ENCODE measurements at regions not wholly inside any gene's neighbourhood (a gene's known extent, or its start where the extent isn't known, plus 50 kb on each side); places are given as distances from the start of the nearest gene placed in this dataset.

GRCh38 chr10:10855151-10855581 is 162.5 kb upstream of the CELF2 start:
- Mint-ChIP-seq H3K27ac (no peak overlapping the region), H3K36me3 (no peaks in the 10 kb centered on the region), H3K4me3 (no peak overlapping the region), H3K4me1 (peaks cover 12% of the 10 kb centered on the region), H3K9me3 (no peaks in the 10 kb centered on the region), H3K27me3 (peaks cover 17% of the 10 kb centered on the region)
- ATAC-seq: peak; percentile 90

GRCh38 chr10:10860455-10860976 is 157.2 kb upstream of the CELF2 start:
- Mint-ChIP-seq H3K27ac (no peak overlapping the region), H3K27me3 (no peaks in the 10 kb centered on the region), H3K4me3 (no peak overlapping the region), H3K36me3 (no peaks in the 10 kb centered on the region), H3K9me3 (no peaks in the 10 kb centered on the region), H3K4me1 (peaks cover under 1% of the 10 kb centered on the region)
- ATAC-seq: no peak

GRCh38 chr10:10865303-10865702 is 152.4 kb upstream of the CELF2 start:
- peaks cover 3% of the 10 kb centered on the region for H3K9me3 Mint-ChIP-seq
- H3K4me1 Mint-ChIP-seq: peaks cover under 1% of the 10 kb centered on the region
- no peak for ATAC-seq
- H3K27me3 Mint-ChIP-seq: peaks cover 11% of the 10 kb centered on the region
- H3K4me3 Mint-ChIP-seq: no peak overlapping the region
- no peak overlapping the region for H3K27ac Mint-ChIP-seq
- H3K36me3 Mint-ChIP-seq: no peaks in the 10 kb centered on the region

- Mint-ChIP-seq H3K4me3 (no peak overlapping the region), H3K4me1 (peaks cover 6% of the 10 kb centered on the region), H3K27ac (no peak overlapping the region), H3K27me3 (peaks cover 17% of the 10 kb centered on the region), H3K9me3 (peaks cover 3% of the 10 kb centered on the region), H3K36me3 (no peaks in the 10 kb centered on the region)
- ATAC-seq: no peak
Measured at GRCh38 chr10:10865913-10866312, 151.8 kb upstream of the CELF2 start.

- Mint-ChIP-seq H3K4me3 (no peak overlapping the region), H3K9me3 (peaks cover 3% of the 10 kb centered on the region), H3K27ac (no peak overlapping the region), H3K27me3 (peaks cover 46% of the 10 kb centered on the region), H3K4me1 (peaks cover 13% of the 10 kb centered on the region), H3K36me3 (no peaks in the 10 kb centered on the region)
- peak; percentile 74 for ATAC-seq
Measured at GRCh38 chr10:10869592-10869991, 148.1 kb upstream of the CELF2 start.

GRCh38 chr10:10870523-10871241 is 147.0 kb upstream of the CELF2 start:
- Mint-ChIP-seq H3K4me1 (peaks cover 13% of the 10 kb centered on the region), H3K9me3 (peaks cover 3% of the 10 kb centered on the region), H3K27me3 (peaks cover 47% of the 10 kb centered on the region), H3K36me3 (no peaks in the 10 kb centered on the region), H3K4me3 (peak overlapping the region; percentile 33), H3K27ac (peak overlapping the region; percentile 37)
- ATAC-seq: peak; percentile 67

GRCh38 chr10:10871352-10871751 is 146.3 kb upstream of the CELF2 start:
- no peak overlapping the region for H3K4me3 Mint-ChIP-seq
- H3K36me3 Mint-ChIP-seq: no peaks in the 10 kb centered on the region
- H3K27ac Mint-ChIP-seq: no peak overlapping the region
- peaks cover 3% of the 10 kb centered on the region for H3K9me3 Mint-ChIP-seq
- H3K27me3 Mint-ChIP-seq: peaks cover 54% of the 10 kb centered on the region
- H3K4me1 Mint-ChIP-seq: peaks cover 13% of the 10 kb centered on the region
- no peak for ATAC-seq

GRCh38 chr10:10872035-10872673 is 145.5 kb upstream of the CELF2 start:
- H3K4me1 Mint-ChIP-seq: peaks cover 13% of the 10 kb centered on the region
- no peak overlapping the region for H3K4me3 Mint-ChIP-seq
- H3K27me3 Mint-ChIP-seq: peaks cover 54% of the 10 kb centered on the region
- no peaks in the 10 kb centered on the region for H3K36me3 Mint-ChIP-seq
- H3K9me3 Mint-ChIP-seq: peaks cover 3% of the 10 kb centered on the region
- no peak overlapping the region for H3K27ac Mint-ChIP-seq
- no peak for ATAC-seq

- no peak for ATAC-seq
- no peak overlapping the region for H3K4me3 Mint-ChIP-seq
Measured at GRCh38 chr10:10872764-10873163, 144.9 kb upstream of the CELF2 start.

GRCh38 chr10:10873289-10873688 is 144.4 kb upstream of the CELF2 start:
- H3K4me3 Mint-ChIP-seq: no peak overlapping the region
- peaks cover 43% of the 10 kb centered on the region for H3K27me3 Mint-ChIP-seq
- H3K27ac Mint-ChIP-seq: no peak overlapping the region
- peaks cover 13% of the 10 kb centered on the region for H3K4me1 Mint-ChIP-seq
- no peaks in the 10 kb centered on the region for H3K36me3 Mint-ChIP-seq
- H3K9me3 Mint-ChIP-seq: peaks cover 3% of the 10 kb centered on the region
- no peak for ATAC-seq

More at GRCh38 chr10:10872764-10873163, 144.9 kb upstream of the CELF2 start:
- Mint-ChIP-seq H3K27ac (no peak overlapping the region), H3K27me3 (peaks cover 48% of the 10 kb centered on the region), H3K36me3 (no peaks in the 10 kb centered on the region), H3K9me3 (peaks cover 3% of the 10 kb centered on the region), H3K4me1 (peaks cover 13% of the 10 kb centered on the region)

GRCh38 chr10:10873915-10874314 is 143.8 kb upstream of the CELF2 start:
- H3K27ac Mint-ChIP-seq: no peak overlapping the region
- no peak overlapping the region for H3K4me3 Mint-ChIP-seq
- no peaks in the 10 kb centered on the region for H3K36me3 Mint-ChIP-seq
- peaks cover 3% of the 10 kb centered on the region for H3K9me3 Mint-ChIP-seq
- no peak for ATAC-seq
- H3K27me3 Mint-ChIP-seq: peaks cover 43% of the 10 kb centered on the region
- peaks cover 13% of the 10 kb centered on the region for H3K4me1 Mint-ChIP-seq

- peaks cover 3% of the 10 kb centered on the region for H3K9me3 Mint-ChIP-seq
- peaks cover 3% of the 10 kb centered on the region for H3K36me3 Mint-ChIP-seq
- no peak for ATAC-seq
- H3K4me3 Mint-ChIP-seq: no peak overlapping the region
- H3K27me3 Mint-ChIP-seq: peaks cover 17% of the 10 kb centered on the region
- H3K27ac Mint-ChIP-seq: no peak overlapping the region
- H3K4me1 Mint-ChIP-seq: no peaks in the 10 kb centered on the region
Measured at GRCh38 chr10:10878963-10879362, 138.7 kb upstream of the CELF2 start.

- no peak overlapping the region for H3K27ac Mint-ChIP-seq
- peaks cover 12% of the 10 kb centered on the region for H3K9me3 Mint-ChIP-seq
- ATAC-seq: no peak
- H3K4me1 Mint-ChIP-seq: no peaks in the 10 kb centered on the region
- H3K4me3 Mint-ChIP-seq: no peak overlapping the region
- H3K36me3 Mint-ChIP-seq: peaks cover 10% of the 10 kb centered on the region
- peaks cover 26% of the 10 kb centered on the region for H3K27me3 Mint-ChIP-seq
Measured at GRCh38 chr10:10881117-10881813, 136.4 kb upstream of the CELF2 start.

- Mint-ChIP-seq H3K4me3 (no peak overlapping the region), H3K4me1 (no peaks in the 10 kb centered on the region), H3K36me3 (peaks cover 10% of the 10 kb centered on the region), H3K9me3 (peaks cover 12% of the 10 kb centered on the region), H3K27ac (no peak overlapping the region), H3K27me3 (peaks cover 46% of the 10 kb centered on the region)
- ATAC-seq: no peak
Measured at GRCh38 chr10:10883737-10884136, 133.9 kb upstream of the CELF2 start.

- peaks cover 65% of the 10 kb centered on the region for H3K27me3 Mint-ChIP-seq
- H3K27ac Mint-ChIP-seq: no peak overlapping the region
- no peak overlapping the region for H3K4me3 Mint-ChIP-seq
- no peaks in the 10 kb centered on the region for H3K4me1 Mint-ChIP-seq
- ATAC-seq: no peak
- H3K9me3 Mint-ChIP-seq: peaks cover 12% of the 10 kb centered on the region
- H3K36me3 Mint-ChIP-seq: peaks cover 10% of the 10 kb centered on the region
Measured at GRCh38 chr10:10886861-10887531, 130.7 kb upstream of the CELF2 start.

Measured in stimulated activated memory B cell treated with anti-CD40 and anti-IgM and Interleukin-4, amounts not matched to agents 10 μg/mL and 1 μg/mL and 100 μg/mL, for 72 hours (primary cell).